Keratinocyte (primary cell): ENCODE measurements at regions not wholly inside any gene's neighbourhood (a gene's known extent, or its start where the extent isn't known, plus 50 kb on each side); places are given as distances from the start of the nearest gene placed in this dataset.

Experiments used
- DNase-seq: peaks from one replicate; pipeline ENCODE4 v3.0.0-alpha.2; 2011; ENCODE audit warnings: low read depth, missing footprints, low spot score
- FAIRE-seq: peaks from 2 replicates; lab custom pipeline; 2011; peaks lifted over from hg19 to GRCh38; lab: Jason Lieb, UNC
- H2AFZ ChIP-seq: 2 replicates; pipeline ENCODE4 v1.6.0; 2012; ENCODE audit warnings: low read length, control low read depth, inconsistent platforms; ENCODE audit not compliant: control insufficient read depth
- H3K27ac ChIP-seq: 2 replicates; pipeline ENCODE4 v1.5.1; 2011; ENCODE audit warnings: low read length; ENCODE audit not compliant: control insufficient read depth, insufficient read depth
- H3K27me3 ChIP-seq: 3 replicates; pipeline ENCODE4 v1.6.0; 2011; ENCODE audit warnings: low read length; ENCODE audit not compliant: control insufficient read depth, insufficient read depth; ENCODE audit errors: extremely low read depth
- H3K36me3 ChIP-seq, 2 experiments: 2 replicates in 1 of 2; 3 replicates in 1 of 2; pipeline ENCODE4 v1.5.1; 2011; ENCODE audit warnings: low read length in 2 of 2, mild to moderate bottlenecking in 1 of 2; ENCODE audit not compliant: control insufficient read depth in 2 of 2, insufficient read depth in 2 of 2; ENCODE audit errors: extremely low read depth in 1 of 2
- H3K4me1 ChIP-seq: 3 replicates; pipeline ENCODE4 v1.5.1; 2011; ENCODE audit warnings: low read length; ENCODE audit not compliant: control insufficient read depth, insufficient read depth; ENCODE audit errors: extremely low read depth
- H3K4me2 ChIP-seq: 3 replicates; pipeline ENCODE4 v1.6.0; 2011; ENCODE audit warnings: low read depth, low read length; ENCODE audit not compliant: control insufficient read depth, insufficient read depth; ENCODE audit errors: extremely low read depth
- H3K4me3 ChIP-seq, 3 experiments: fragments of 200-600 bp in 1 of 3; sonication (generic) in 1 of 3; 2 replicates in 2 of 3; 3 replicates in 1 of 3; pipeline ENCODE4 v1.5.1; 2011 to 2016; ENCODE audit warnings: low read length in 3 of 3, mild to moderate bottlenecking in 3 of 3, control low read depth in 2 of 3, inconsistent platforms in 1 of 3, low read depth in 1 of 3, mixed read lengths in 1 of 3, mixed run types in 1 of 3, moderate library complexity in 1 of 3; ENCODE audit not compliant: control insufficient read depth in 2 of 3, insufficient read depth in 2 of 3; ENCODE audit errors: extremely low read depth in 1 of 3
- H3K79me2 ChIP-seq: 2 replicates; pipeline ENCODE4 v1.6.0; 2012; ENCODE audit warnings: low read length; ENCODE audit not compliant: control insufficient read depth, insufficient read depth
- H3K9ac ChIP-seq: 3 replicates; pipeline ENCODE4 v1.6.0; 2011; ENCODE audit warnings: low read length; ENCODE audit not compliant: control insufficient read depth, insufficient read depth; ENCODE audit errors: extremely low read depth
- H3K9me1 ChIP-seq: 3 replicates; pipeline ENCODE4 v1.6.0; 2011; ENCODE audit warnings: low read length; ENCODE audit not compliant: control insufficient read depth, insufficient read depth; ENCODE audit errors: extremely low read depth
- H3K9me3 ChIP-seq: 2 replicates; pipeline ENCODE4 v1.5.1; 2012; ENCODE audit warnings: low read depth, low read length; ENCODE audit not compliant: control insufficient read depth
- H4K20me1 ChIP-seq: 3 replicates; pipeline ENCODE4 v1.6.0; 2011; ENCODE audit warnings: low read length; ENCODE audit not compliant: control insufficient read depth, insufficient read depth; ENCODE audit errors: extremely low read depth
- CTCF ChIP-seq, 3 experiments: IDR thresholded peaks in 1 of 3; conservative IDR thresholded peaks in 1 of 3; optimal IDR thresholded peaks in 1 of 3; 2 replicates in 2 of 3; 3 replicates in 1 of 3; pipeline versions ENCODE3 to v1.5.1; 2011; ENCODE audit warnings: low read length in 3 of 3, mild to moderate bottlenecking in 3 of 3, moderate library complexity in 2 of 3, control low read depth in 1 of 3, inconsistent platforms in 1 of 3; ENCODE audit not compliant: insufficient read depth in 2 of 3; ENCODE audit errors: extremely low read depth in 1 of 3
- EZH2 ChIP-seq: IDR thresholded peaks from one replicate; pipeline ENCODE4 v1.6.1; 2012; ENCODE audit warnings: inconsistent platforms, mild to moderate bottlenecking, low read length, moderate library complexity
- dilution Hi-C: fragments of 300-500 bp; cut with MboI; formaldehyde crosslinking; loops from one replicate; pipeline ENCODE4 v1.7.0; 2020; ENCODE audit warnings: low sequenced_read_pairs; ENCODE audit not compliant: extremely low pct_ligation_motif_present

GRCh38 chr6:85944776-85945175, 302.1 kb upstream of the SYNCRIP start:
- no peak for TF ChIP-seq EZH2
- TF ChIP-seq CTCF (optimal IDR thresholded peaks at IDR 0.05 in 1 of 3, IDR thresholded peaks at IDR 0.05 in 1 of 3, conservative IDR thresholded peaks at IDR 0.05 in 1 of 3; ENCODE audit: extremely low read depth in 1 of 3, insufficient read depth in 2 of 3, low read length in 3 of 3) = no peak

GRCh38 chr6:85942844-85943243, 300.2 kb upstream of the SYNCRIP start:
- no peak overlapping the region for H2AFZ ChIP-seq
- H3K9ac ChIP-seq = no peak overlapping the region
- TF ChIP-seq CTCF (optimal IDR thresholded peaks at IDR 0.05 in 1 of 3, IDR thresholded peaks at IDR 0.05 in 1 of 3, conservative IDR thresholded peaks at IDR 0.05 in 1 of 3; ENCODE audit: extremely low read depth in 1 of 3, insufficient read depth in 2 of 3, low read length in 3 of 3) (no peak), EZH2 (no peak)
- H3K9me1 ChIP-seq = no peaks in the 10 kb centered on the region
- H3K79me2 ChIP-seq = no peaks in the 10 kb centered on the region
- no peak overlapping the region for H3K4me3 ChIP-seq
- no peaks in the 10 kb centered on the region for H3K36me3 ChIP-seq
- H3K27ac ChIP-seq = no peak overlapping the region
- no peaks in the 10 kb centered on the region for H3K4me1 ChIP-seq
- H3K9me3 ChIP-seq = no peaks in the 10 kb centered on the region
- DNase-seq (no peak), FAIRE-seq (no peak)
- H3K27me3 ChIP-seq = no peaks in the 10 kb centered on the region
- H4K20me1 ChIP-seq = no peaks in the 10 kb centered on the region
- dilution Hi-C loops = no loop called here
- no peak overlapping the region for H3K4me2 ChIP-seq

More at GRCh38 chr6:85944776-85945175, 302.1 kb upstream of the SYNCRIP start:
- DNase-seq = no peak
- H4K20me1 ChIP-seq = no peaks in the 10 kb centered on the region
- H3K27me3 ChIP-seq = no peaks in the 10 kb centered on the region
- no peaks in the 10 kb centered on the region for H3K4me1 ChIP-seq
- dilution Hi-C loops = no loop called here
- no peak overlapping the region for H3K27ac ChIP-seq
- no peak overlapping the region for H2AFZ ChIP-seq
- FAIRE-seq = no peak
- no peak overlapping the region for H3K4me3 ChIP-seq
- H3K9me3 ChIP-seq = no peaks in the 10 kb centered on the region
- H3K9ac ChIP-seq = no peak overlapping the region
- H3K9me1 ChIP-seq = no peaks in the 10 kb centered on the region
- H3K4me2 ChIP-seq = no peak overlapping the region
- H3K79me2 ChIP-seq = no peaks in the 10 kb centered on the region
- no peaks in the 10 kb centered on the region for H3K36me3 ChIP-seq
